ENCODE measurements at regions not wholly inside any gene's neighbourhood (a gene's known extent, or its start where the extent isn't known, plus 50 kb on each side); places are given as distances from the start of the nearest gene placed in this dataset.

GRCh38 chr2:167471332-167471731 lies 583.1 kb downstream of the XIRP2 start:
- H3K36me3 ChIP-seq (ENCODE audit: control insufficient read depth, insufficient read depth, low read length): no peaks in the 10 kb centered on the region
- in situ Hi-C loops (cut with HindIII; ENCODE audit: low pct_unique_long_range_greater_than_20kb, low sequenced_read_pairs): no loop called here
- H3K27me3 ChIP-seq (ENCODE audit: control insufficient read depth, insufficient read depth, low read length): no peaks in the 10 kb centered on the region
- BruUV-seq (replicated peaks): no TSS peak
- CTCF ChIA-PET: no interaction called here
- intact Hi-C loops (cut with micrococcal nuclease; ENCODE audit: unreplicated experiment): no loop called here
- ATAC-seq (no peak), DNase-seq (ENCODE audit: low read depth, low spot score) (no peak)
- no peak overlapping the region for H3K27ac ChIP-seq (ENCODE audit: low read length)
- no peaks in the 10 kb centered on the region for H3K4me1 ChIP-seq (ENCODE audit: control insufficient read depth, insufficient read depth, low read length)
- TF ChIP-seq SIN3A (IDR thresholded peaks at IDR 0.05; ENCODE audit: borderline replicate concordance, insufficient read depth, low read depth, low read length) (no peak), CTCF (IDR thresholded peaks at IDR 0.05) (no peak), POLR2AphosphoS5 (IDR thresholded peaks at IDR 0.05; ENCODE audit: low read depth, low read length) (no peak), REST (IDR thresholded peaks at IDR 0.05; ENCODE audit: insufficient read depth in 1 of 2, low read depth in 2 of 2, low read length in 1 of 2) (no peak)
- no peaks in the 10 kb centered on the region for H3K9me3 ChIP-seq (ENCODE audit: control insufficient read depth, insufficient read depth, low read depth, low read length)
- no peak overlapping the region for H3K4me3 ChIP-seq (ENCODE audit: low read depth in 2 of 2, low read length in 2 of 2)
- POLR2A ChIA-PET: no interaction called here

GRCh38 chr2:167462379-167462778 lies 574.1 kb downstream of the XIRP2 start:
- H3K4me3 ChIP-seq (ENCODE audit: low read depth in 2 of 2, low read length in 2 of 2): no peak overlapping the region
- CTCF ChIA-PET: no interaction called here
- H3K4me1 ChIP-seq (ENCODE audit: control insufficient read depth, insufficient read depth, low read length): no peaks in the 10 kb centered on the region
- H3K27me3 ChIP-seq (ENCODE audit: control insufficient read depth, insufficient read depth, low read length): no peaks in the 10 kb centered on the region
- no peaks in the 10 kb centered on the region for H3K36me3 ChIP-seq (ENCODE audit: control insufficient read depth, insufficient read depth, low read length)
- in situ Hi-C loops (cut with HindIII; ENCODE audit: low pct_unique_long_range_greater_than_20kb, low sequenced_read_pairs): no loop called here
- BruUV-seq (replicated peaks): no TSS peak
- no peak for TF ChIP-seq REST (IDR thresholded peaks at IDR 0.05; ENCODE audit: insufficient read depth in 1 of 2, low read depth in 2 of 2, low read length in 1 of 2)
- no peak for TF ChIP-seq SIN3A (IDR thresholded peaks at IDR 0.05; ENCODE audit: borderline replicate concordance, insufficient read depth, low read depth, low read length)
- no peak for TF ChIP-seq POLR2AphosphoS5 (IDR thresholded peaks at IDR 0.05; ENCODE audit: low read depth, low read length)
- TF ChIP-seq TCF7L2 (IDR thresholded peaks at IDR 0.05; ENCODE audit: low read depth, low read length): no peak
- H3K27ac ChIP-seq (ENCODE audit: low read length): no peak overlapping the region
- H3K9me3 ChIP-seq (ENCODE audit: control insufficient read depth, insufficient read depth, low read depth, low read length): peaks cover 7% of the 10 kb centered on the region; the same call in 1 of the 2 replicates
- POLR2A ChIA-PET: no interaction called here
- ATAC-seq (no peak), DNase-seq (ENCODE audit: low read depth, low spot score) (no peak)
- intact Hi-C loops (cut with micrococcal nuclease; ENCODE audit: unreplicated experiment): no loop called here
